NCI-H1694 treated with DMSO at 0.1 percent for 48 hours (cell line): ENCODE measurements at regions not wholly inside any gene's neighbourhood (a gene's known extent, or its start where the extent isn't known, plus 50 kb on each side); places are given as distances from the start of the nearest gene placed in this dataset.

Experiments used
- DNase-seq: peaks from one replicate; lab custom pipeline; 2025; lab: John Stamatoyannopoulos, UW

DNA sequence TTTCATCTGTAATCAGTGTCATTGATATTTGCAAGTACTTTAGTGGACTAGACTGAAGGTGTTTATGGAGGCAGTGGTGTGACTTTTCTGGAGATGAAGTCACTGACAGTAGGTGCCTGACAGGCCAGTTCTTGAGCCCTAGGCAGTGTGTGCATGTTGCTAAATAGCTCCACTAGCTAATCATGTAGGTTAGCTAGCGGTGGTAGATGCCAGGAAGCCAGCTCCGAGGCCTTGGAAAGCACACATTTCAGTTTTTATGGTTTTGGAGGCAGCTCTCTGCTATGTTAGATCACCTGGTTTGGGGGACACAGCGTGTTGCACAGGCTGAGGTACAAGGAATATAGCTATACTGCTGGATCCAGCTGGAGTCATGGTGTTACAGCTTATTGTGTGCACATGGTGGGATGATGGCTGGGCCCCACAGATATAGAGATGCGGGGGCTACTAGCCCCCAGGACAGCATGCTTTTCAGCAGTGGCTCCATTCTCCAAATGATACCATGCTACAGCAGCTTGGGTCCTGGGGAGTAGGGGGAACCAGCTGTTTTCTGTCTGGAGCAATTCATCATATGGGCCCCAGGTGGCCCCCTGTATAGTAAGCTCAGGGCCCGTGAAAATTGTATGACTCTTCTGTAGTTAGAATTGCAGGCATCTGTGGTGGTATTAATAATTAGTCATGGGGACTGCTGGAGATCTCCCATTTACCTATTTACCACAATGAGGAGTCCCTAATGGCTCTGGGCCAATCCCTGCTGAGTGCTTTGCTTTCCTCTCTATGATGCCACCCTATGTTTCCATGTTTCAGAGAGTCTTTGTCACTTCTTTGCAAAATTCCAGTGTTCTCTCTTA is 367.2 kb upstream of the LMO3 start:
- no peak for DNase-seq

DNA sequence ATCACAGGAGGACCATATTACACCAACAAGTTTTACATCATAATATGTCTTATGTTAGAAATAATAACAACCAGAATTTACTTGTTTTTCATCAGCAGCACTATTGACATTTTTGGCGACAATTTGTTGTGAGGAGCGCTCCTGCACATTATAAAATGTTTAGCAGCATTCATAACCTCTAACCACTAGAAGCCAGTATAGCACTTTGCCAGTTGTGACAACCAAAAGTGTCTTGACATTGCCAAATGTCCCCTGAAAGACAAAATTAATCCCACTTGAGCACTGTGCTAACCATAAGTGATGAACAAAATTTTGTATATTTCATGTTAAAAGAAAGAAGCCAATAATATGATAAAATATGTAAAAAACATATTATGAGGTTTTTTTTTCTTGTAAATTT is 356.9 kb upstream of the LMO3 start:
- no peak for DNase-seq

DNA sequence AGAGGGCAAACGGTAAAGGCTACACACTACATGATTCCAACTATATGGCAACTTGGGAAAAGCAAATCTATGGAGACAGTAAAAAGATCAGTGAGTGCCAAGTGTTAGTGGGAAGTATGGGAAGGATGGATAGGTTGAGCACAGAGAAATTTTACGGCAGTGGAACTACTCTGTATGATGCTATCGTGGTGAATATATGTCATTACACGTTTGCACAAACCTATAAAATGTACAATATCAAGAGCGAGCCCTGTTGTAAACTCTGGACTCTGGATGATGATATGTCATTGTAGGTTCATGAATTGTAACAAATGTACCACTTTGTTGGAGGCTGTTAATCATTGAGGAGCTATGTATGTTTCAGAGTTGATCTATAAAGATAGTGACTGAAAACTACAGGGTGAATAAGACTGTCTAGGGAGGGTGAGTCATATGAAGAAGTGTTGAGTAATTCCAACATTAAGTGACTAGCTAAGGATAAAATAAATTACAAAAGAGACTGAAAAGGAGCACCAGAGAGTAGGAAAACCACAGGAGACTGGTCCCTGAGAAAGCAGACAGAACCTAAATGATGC is 349.2 kb upstream of the LMO3 start:
- DNase-seq, result no peak

DNA sequence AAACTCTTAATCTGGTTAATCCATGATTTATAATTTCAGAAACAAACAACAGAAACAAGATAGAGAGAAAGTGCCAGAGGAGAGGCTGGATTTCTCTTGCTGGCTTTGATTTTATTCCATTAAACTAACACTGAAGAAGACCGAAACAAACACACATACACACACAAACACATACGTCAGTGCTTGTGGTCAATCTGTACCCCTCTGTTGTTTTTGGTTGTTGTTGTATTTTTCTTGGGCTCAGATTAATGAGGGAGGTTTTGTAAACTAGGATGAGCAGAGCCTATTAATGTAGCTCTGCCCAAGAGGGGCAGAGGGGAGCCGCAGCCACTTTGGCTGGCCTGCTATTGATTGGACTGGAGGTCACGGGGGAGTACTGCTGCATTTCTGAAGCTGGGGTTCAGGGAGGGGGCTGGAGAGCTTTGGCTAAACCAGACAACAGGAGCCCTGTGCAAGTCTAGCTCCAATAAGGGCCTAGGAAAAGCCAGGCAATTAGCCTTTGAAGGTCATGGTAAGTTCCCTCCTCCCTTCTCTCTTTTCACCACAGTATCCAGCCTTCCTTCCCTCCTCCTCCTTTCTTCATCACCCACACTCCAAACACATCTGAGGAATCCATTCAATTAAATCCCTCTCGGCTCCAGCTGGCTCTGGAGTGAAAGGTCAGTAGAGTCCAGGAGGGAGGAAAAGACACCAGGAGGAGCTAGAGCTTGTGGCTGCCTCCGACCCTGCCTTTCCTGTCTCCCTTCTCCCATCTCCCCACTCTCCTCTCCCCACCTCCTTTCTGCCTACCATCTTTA is 344.1 kb upstream of the LMO3 start:
- DNase-seq, result no peak

DNA sequence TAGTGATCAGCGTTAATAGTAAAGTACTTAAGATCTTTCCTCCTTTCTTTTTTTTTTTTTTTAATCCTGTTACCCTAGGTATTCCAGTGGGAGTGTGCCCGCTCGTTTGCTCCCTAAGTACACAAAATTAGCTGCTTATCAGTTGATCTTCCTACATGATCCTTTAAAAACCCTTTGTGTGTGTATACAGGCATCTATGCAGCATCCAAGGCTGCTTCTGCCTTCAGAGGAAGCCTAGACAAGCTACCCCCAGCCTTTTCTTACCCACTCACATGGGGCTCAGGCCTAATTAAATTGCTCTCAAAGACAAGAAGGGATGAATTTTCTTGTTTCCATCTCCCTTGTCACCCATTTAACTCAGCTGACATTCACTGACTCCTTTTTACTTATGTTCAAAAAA is 343.4 kb upstream of the LMO3 start:
- DNase-seq, result no peak

DNA sequence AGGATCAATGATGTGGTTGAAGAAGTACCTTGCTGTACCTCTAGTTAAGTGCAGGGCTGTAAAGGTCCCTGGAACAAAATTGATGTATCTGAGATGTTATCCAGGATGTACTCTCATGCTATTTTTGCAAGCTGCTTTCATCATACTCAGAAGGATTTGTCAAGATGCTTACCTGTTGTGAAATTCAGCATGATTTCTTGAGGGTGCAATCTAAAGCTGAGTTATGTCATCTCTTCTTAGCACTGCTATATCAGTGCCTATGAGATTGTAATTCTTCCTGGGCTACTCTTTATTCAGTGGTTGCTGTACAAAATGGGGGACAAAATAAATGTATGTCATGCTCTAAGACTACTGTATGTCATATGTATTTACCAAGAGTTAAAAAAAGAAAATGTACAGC is 340.7 kb upstream of the LMO3 start:
- no peak for DNase-seq

DNA sequence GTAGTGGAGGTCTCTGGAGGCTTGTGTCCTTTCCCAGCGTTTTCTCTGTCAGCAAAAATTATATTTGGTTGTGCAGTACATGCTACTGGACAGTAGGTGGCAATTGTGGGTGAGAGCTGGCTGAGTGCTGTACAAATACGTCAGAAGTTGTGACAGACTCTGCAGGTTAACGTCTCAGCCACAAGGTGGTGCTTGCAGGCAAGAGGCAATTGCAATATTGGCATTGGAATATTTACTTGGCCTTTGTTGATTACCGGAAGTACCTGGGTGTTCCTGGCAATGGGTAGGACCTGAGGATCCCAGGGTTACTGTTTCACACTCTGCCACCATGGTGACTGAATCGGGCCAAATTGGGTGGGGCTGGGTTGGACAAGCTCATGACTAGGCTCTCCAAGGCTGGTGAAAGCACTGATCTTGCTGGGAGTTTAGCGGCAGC is 333.9 kb upstream of the LMO3 start:
- DNase-seq, result peak; percentile 80

DNA sequence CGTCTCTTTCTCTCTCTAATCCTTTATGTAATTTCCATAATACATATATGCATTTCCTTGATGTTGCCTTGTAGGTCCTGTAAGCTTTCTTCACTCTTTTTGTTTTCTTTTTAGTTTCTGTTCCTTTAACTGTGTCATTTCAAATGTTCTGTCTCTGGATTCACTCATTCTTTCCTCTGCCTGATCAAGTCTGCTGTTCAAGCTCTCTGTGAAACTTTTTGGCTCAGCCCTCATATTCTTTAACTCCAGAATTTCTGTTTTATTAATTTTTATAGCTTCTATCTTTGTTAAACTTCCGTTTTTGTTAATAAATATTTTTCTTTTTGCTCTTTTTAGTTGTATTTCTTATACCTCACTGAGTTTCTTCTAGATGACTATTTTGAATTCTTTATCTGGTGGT is 321.3 kb upstream of the LMO3 start:
- DNase-seq, result no peak

DNA sequence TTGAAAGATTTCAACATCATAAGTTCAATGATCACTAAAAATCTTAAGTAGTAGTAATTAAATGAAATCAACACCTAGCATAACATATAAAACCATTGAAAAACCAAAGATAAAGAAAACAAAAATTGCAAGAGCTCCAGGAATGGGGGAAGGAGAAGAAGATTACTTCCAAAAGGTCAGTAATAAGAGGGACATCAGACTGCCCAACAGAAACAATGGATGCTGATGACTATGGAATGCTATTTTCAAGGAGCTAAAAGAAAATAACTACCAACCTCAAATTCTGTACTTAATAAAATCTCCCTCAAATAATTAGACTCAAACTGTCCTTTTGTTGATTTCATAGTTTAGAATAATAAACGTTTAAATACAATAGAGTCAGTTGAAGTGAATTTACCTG is 314.5 kb upstream of the LMO3 start:
- DNase-seq, result peak; percentile 7

DNA sequence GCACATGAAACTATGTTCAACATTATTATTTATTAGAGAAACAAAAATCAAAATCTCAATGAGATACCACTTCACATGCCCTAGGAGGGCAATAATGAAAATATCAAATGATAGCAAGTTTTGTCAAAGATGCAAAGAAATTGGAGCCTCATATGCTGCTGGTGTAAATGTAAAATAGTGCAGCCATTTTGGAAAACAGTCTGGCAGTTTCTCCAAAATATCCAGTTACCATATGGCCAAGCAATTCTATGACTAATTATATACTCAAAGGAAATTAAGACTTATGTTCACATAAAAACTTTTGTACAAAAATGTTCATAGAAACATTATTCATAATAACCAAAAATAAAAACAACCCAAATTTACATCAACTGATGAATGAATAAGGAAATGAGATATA is 313.6 kb upstream of the LMO3 start:
- no peak for DNase-seq

DNA sequence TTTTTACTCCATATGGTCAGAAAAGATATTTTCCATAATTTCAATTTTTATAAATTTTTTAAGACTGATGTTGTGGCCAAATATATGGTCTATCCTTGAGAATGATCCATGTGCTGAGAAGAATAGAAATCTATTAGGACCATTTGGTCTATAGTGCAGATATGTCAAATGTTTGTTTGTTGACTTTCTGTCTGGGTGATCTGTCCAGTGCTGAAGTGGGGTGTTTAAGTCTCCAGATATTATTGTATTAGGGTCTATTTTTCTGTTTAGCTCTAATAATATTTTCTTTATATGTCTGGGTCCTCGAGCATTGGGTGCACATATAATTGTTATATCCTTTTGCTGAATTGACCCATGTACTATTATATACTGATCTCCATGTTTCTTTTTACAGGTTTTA is 308.9 kb upstream of the LMO3 start:
- no peak for DNase-seq

DNA sequence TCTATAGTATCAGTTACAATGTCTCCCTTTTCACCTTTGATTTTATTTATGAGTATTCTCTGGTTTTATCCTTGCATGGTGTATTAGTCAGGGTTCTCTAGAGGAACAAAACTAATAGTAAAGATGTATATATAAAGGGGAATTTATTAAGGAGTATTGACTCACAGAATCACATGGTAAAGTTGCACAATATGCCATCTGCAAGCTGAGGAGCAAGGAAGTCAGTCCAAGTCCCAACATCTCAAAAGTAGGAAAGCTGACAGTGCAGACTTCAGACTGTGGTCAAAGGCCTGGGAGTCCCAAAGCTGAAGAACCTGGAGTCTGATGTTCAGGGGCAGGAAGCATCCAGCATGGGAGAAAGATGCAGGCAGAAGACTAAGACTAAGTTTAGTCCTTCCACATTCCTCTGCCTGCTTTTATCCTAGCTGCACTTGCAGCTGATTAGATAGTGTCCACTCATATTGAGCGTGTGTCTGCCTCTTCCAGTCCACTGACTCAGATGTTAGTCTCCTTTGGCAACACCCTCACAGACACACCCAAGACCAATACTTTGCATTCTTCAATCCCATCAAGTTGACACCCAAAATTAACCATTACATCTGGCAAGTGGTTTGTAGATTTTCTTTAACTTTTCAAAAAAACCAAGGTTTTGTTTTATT is 308.0 kb upstream of the LMO3 start:
- DNase-seq, result no peak

DNA sequence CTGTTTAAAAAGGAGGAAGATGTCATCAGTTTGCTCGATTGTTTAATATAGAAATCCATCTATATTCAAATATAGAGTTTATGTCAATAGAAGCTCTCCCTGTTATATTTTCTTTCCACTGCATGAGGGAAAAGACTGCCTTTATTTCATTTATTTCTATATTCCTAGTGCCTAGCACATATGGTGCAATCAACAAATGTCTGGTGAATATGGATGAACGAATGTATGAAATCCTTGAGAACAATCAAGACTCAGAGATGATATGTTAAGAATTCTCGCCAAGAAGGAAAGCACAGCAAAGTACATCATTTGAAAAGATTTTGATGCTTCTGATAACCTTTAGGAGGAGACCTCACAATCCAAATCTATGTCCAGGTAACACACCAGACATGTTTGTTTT is 296.0 kb upstream of the LMO3 start:
- DNase-seq, result no peak

DNA sequence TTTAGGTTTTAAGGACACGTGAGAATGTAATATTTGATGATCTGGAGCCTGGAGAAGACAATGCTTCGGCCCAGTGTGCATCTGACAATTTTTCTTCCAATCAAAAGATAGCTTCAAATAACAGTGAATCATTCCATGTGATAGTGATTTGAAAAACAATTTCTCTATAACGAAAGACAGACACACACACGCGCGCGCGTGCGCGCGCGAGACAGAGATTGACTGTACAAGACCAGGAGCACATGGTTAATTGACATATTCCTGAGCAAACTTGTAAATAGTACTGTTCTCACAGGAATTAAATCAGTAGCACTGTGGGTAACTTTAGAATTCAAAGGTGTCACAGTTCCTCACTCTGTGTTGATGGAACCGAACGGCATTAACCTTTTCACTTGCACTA is 287.5 kb upstream of the LMO3 start:
- DNase-seq, result no peak

DNA sequence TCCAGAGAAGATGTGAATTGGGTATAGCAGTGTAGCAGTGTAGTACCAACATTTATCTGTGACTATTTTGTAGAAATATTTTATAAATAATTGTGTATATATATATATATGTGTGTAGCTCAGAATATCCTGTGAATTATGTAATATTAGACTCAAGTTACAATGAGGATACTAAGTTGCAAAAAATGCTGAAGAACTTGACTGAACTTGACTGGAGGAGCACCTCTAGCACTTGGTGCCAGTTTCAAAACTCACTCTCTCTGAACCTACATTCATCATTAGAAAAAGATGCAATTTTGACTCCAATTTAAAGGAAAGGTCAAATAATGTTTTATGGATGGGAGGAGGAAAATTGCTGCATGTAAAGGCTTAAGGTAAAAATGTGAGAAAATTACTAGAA is 285.7 kb upstream of the LMO3 start:
- no peak for DNase-seq

DNA sequence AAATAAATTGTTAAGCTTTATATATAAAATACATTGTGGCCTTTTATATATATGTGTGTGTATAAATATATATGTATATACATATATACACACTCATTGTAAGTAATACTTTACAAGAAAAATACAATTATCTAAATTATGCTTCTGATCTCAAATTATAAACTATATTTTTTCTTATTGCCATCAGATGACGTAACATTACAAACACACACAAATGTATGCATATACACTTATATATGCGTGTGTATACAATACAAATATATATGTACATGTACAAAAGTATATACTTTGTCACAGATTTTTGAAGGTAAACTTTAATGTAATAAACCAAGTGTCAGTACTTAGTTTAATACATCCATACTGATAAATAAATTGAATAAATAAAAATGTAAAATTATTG is 278.9 kb upstream of the LMO3 start:
- DNase-seq, result no peak

DNA sequence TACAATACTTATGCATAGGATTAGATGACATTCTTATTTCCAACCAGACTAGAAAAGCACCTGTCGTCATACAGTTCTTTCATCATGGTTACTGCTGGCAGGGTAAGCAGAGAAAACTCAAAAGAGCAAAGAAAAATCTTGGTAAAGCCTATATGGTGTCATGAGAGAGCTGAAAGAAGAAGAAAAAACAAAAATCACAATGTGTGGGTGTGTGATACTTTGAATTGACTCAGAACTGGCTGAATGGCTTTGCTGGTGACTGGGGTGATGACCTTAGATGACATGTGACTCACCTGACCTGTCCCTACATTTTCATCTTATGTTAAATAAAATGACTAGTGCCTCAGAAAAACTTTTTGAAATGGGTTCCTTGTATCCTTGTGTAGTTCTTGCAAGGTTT is 278.1 kb upstream of the LMO3 start:
- no peak for DNase-seq

DNA sequence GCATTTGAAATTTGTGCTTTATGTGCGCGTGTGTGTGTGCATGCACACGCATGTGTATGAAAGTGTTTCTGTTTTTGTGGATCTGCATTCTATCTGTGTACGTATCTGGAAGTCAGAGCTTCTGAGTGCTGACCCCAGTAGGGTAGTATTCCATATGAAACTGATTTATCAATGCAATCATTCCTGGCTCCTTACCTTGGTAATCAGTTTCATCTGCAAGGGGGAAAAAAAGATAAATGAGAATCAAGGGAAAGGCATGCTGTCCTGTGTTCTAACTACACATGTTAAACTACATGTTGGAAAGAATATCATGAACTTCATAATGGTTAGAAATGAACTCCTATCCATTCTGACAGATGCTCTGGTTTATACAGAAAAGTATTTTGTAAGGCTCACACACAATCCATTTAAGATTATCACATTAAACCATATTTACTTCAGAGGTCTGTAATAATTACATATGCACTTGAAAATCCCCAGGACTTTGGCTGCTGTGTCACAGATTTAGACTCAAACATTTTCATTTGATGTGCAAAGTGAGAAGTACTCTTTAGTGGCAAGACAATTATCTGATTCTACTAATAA is 276.1 kb upstream of the LMO3 start:
- DNase-seq, result peak; percentile 80

DNA sequence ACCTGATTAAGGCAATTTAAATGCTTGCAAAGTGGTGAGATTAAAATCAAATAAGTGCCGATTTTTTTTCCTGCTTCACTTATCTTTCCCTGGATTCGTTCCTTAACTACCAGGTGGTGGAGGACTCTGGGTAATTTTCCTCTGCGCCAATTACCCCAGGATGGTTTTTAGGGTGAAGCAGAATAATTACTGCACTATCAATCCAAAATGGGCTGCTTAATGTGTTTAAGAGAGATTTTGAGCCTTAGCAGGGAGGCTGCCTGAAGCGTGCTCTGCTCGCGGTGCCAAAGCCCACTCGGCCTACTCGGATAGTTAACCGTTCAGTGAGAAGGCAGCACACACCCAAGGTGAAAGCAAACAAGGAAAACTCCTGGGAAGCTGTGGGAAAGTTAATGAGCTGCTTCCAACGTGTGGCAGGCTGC is 274.9 kb upstream of the LMO3 start:
- peak; percentile 82 for DNase-seq

DNA sequence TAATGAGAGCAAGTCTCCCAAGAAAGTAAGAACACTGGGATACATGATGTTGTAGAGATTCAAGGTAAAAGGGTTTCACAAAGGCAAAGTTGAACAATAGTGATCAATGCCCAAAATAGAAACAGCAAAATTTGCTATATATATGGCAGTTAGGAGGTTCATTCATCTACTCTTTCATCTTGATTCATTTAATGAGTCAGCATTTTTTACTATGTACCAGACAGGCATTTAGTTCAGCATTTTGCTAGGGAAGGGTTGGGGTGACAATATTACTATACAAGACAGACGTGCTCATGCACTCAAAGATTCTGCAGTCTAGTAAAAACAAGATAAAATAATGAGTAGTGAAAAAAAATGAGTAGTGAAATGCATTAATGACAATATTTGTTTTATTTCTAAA is 264.9 kb upstream of the LMO3 start:
- DNase-seq, result no peak

DNA sequence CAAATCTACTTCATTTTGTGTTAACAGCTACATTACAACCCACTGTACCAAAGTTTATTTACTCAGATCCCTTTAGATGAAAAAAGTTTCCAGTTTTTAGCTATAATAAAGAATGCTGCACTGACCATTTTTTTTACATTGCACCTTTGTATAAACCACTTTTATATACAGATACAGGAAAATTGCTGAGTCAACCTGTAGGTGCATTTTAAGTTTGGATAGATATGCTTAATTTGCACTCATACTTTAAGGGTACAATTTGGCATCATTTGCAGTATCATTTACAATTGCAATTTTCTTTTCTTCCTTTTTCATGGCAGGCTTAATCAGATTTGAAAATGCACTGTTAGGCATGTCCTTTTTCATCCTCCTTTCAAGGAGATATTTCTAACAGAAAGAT is 257.8 kb upstream of the LMO3 start:
- no peak for DNase-seq

DNA sequence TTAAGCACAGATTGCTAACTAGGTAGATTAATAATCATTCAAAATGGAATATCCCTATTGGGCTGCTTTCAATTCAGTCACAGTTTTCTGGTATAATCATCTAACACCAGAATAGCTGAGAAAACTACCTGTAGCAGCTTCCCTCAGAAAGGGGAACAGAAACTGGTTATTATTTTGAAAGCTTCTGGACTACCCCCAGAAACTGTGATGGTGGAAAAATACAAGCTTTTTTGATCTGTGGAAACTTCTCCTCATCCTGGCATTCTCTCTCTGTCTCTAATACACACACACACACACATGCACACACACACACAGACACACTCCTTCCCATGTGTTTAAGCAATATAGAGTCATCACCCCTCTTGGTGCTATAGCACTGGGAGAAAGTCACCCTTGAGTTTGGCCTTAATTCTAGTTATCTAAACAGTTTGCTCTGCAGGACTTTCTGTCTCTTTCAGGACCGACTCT is 251.5 kb upstream of the LMO3 start:
- DNase-seq, result no peak
